ENCODE measurements at regions not wholly inside any gene's neighbourhood (a gene's known extent, or its start where the extent isn't known, plus 50 kb on each side); places are given as distances from the start of the nearest gene placed in this dataset.

GRCh38 chrX:75582511-75582910 lies 59.7 kb upstream of the ZDHHC15 start:
- no peaks in the 10 kb centered on the region for H3K36me3 ChIP-seq (ENCODE audit: control insufficient read depth, insufficient read depth, low read length)
- BruUV-seq (replicated peaks) = no TSS peak
- H3K27ac ChIP-seq (ENCODE audit: extremely low read depth, low read depth, low read length) = no peak overlapping the region
- no peaks in the 10 kb centered on the region for H3K9me1 ChIP-seq (ENCODE audit: control insufficient read depth, insufficient read depth, low read length)
- H3K9me3 ChIP-seq (replicated peaks; ENCODE audit: control insufficient read depth, insufficient read depth, low read depth, low read length) = no peaks in the 10 kb centered on the region
- H3K4me3 ChIP-seq = no peak overlapping the region
- no peaks in the 10 kb centered on the region for H3K4me1 ChIP-seq (replicated peaks in 1 of 2; ENCODE audit: control insufficient read depth in 2 of 2, insufficient read depth in 2 of 2, low read length in 2 of 2)
- ATAC-seq (no peak), FAIRE-seq (no peak), DNase-seq (ENCODE audit: extremely low read depth in 1 of 4, low spot score in 3 of 4) (no peak)
- no peaks in the 10 kb centered on the region for H3K27me3 ChIP-seq (ENCODE audit: control insufficient read depth in 2 of 2, insufficient read depth in 2 of 2, low read length in 2 of 2)
- no peak overlapping the region for H2AFZ ChIP-seq (ENCODE audit: low read depth, low read length)
- ChIA-PET CTCF (ENCODE audit: low intra/inter-chr PET ratio) (no interaction called here), POLR2A (no interaction called here)
- no peak overlapping the region for H3K4me2 ChIP-seq (ENCODE audit: insufficient read depth, low read length)
- H3K9ac ChIP-seq (ENCODE audit: insufficient read depth in 1 of 2, low read depth in 2 of 2, low read length in 2 of 2) = no peak overlapping the region
- in situ Hi-C loops (cut with MboI) (no loop called here), intact Hi-C loops (cut with micrococcal nuclease) (no loop called here)
- 12% methylated on average over 13 of the region's 13 CpGs for WGBS (ENCODE audit: insufficient coverage, low coverage, missing lambda C conversion rate)
- no peak for TF ChIP-seq MYC (IDR thresholded peaks at IDR 0.05; ENCODE audit: low read depth, low read length)
- no peak for TF ChIP-seq MYC (CRISPR knock-in tag; IDR thresholded peaks at IDR 0.05; ENCODE audit: borderline replicate concordance, low read depth)
- no peak for TF ChIP-seq BRCA1 (IDR thresholded peaks at IDR 0.05)
- TF ChIP-seq BRCA1 (CRISPR knock-in tag; IDR thresholded peaks at IDR 0.05) = no peak
- no peak for TF ChIP-seq HDAC1 (IDR thresholded peaks at IDR 0.05)
- TF ChIP-seq MLLT1 (IDR thresholded peaks at IDR 0.05) = no peak
- no peak for TF ChIP-seq ZNF766 (CRISPR knock-in tag; conservative IDR thresholded peaks at IDR 0.05)
- TF ChIP-seq HINFP (tag; conservative IDR thresholded peaks at IDR 0.05; ENCODE audit: low read depth) = no peak
- TF ChIP-seq PHF20 (IDR thresholded peaks at IDR 0.05; ENCODE audit: partially characterized antibody) = no peak
- no peak for TF ChIP-seq ZKSCAN1 (IDR thresholded peaks at IDR 0.05; ENCODE audit: low read depth, low read length)
- no peak for TF ChIP-seq TBP (optimal IDR thresholded peaks at IDR 0.05; ENCODE audit: low read depth, low read length)
- TF ChIP-seq TRIM24 (IDR thresholded peaks at IDR 0.05) = no peak
- TF ChIP-seq XRCC3 (IDR thresholded peaks at IDR 0.05) = no peak
- TF ChIP-seq HEY1 (CRISPR knock-in tag; IDR thresholded peaks at IDR 0.05; ENCODE audit: borderline replicate concordance) = no peak
- no peak for TF ChIP-seq PHF21A (IDR thresholded peaks at IDR 0.05; ENCODE audit: borderline replicate concordance, low read depth)
- TF ChIP-seq ZNF316 (IDR thresholded peaks at IDR 0.05) = no peak
- TF ChIP-seq POU5F1 (IDR thresholded peaks at IDR 0.05; ENCODE audit: borderline replicate concordance, low read depth, low read length, partially characterized antibody) = no peak
- no peak for TF ChIP-seq GABPB1 (CRISPR knock-in tag; IDR thresholded peaks at IDR 0.05)
- no peak for TF ChIP-seq PTTG1 (tag; IDR thresholded peaks at IDR 0.05; ENCODE audit: low read depth)
- H4K20me1 ChIP-seq (replicated peaks; ENCODE audit: control insufficient read depth, insufficient read depth, low read length) = no peaks in the 10 kb centered on the region
- no peaks in the 10 kb centered on the region for H3K79me2 ChIP-seq (ENCODE audit: control insufficient read depth, insufficient read depth, low read length)

All from K562 (cell line).